ENCODE measurements at regions not wholly inside any gene's neighbourhood (a gene's known extent, or its start where the extent isn't known, plus 50 kb on each side); places are given as distances from the start of the nearest gene placed in this dataset.

GRCh38 chr2:5938566-5938896 lies 246.3 kb downstream of the SOX11 start:
- TF ChIP-seq CTCF (IDR thresholded peaks at IDR 0.05) (no peak), EZH2 (IDR thresholded peaks at IDR 0.05) (no peak), EZH2phosphoT487 (IDR thresholded peaks at IDR 0.05) (no peak)

All from neural progenitor cell (in vitro differentiated cells).